ENCODE measurements at regions not wholly inside any gene's neighbourhood (a gene's known extent, or its start where the extent isn't known, plus 50 kb on each side); places are given as distances from the start of the nearest gene placed in this dataset.

DNA sequence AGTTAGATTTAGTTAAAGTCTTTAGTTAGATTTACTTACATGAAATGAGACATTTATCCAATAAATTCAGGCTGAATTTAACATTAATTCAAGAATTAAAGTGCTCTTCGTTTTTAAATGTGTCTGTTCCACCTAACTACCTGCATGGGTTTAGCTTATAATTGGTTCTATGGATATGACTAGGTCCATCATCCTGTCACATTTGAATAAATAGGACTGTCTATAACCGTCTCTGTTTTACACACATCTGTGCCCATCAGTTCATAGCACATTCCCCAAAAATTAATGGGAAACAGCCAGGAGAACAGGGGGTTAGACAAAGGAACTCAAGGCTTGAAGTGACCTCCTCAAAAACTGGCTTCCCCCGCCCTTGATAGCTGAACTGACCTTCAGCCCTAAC, 219.6 kb downstream of the MRPL39 start:
- H3K36me3 ChIP-seq, result no peaks in the 10 kb centered on the region
- H3K27ac ChIP-seq, result no peak overlapping the region
- H3K4me1 ChIP-seq, result no peaks in the 10 kb centered on the region
- no peaks in the 10 kb centered on the region for H3K9me3 ChIP-seq
- no peak for DNase-seq (ENCODE audit: extremely low spot score in 2 of 2)
- no peaks in the 10 kb centered on the region for H3K27me3 ChIP-seq
- H3K4me3 ChIP-seq, result no peak overlapping the region
- intact Hi-C loops (cut with DNase I), result no loop called here
- TF ChIP-seq POLR2A (IDR thresholded peaks at IDR 0.05) (no peak), POLR2AphosphoS5 (IDR thresholded peaks at IDR 0.05; ENCODE audit: insufficient read depth in 1 of 2, low read depth in 1 of 2) (no peak)
- TF ChIP-seq, protein P1, sequence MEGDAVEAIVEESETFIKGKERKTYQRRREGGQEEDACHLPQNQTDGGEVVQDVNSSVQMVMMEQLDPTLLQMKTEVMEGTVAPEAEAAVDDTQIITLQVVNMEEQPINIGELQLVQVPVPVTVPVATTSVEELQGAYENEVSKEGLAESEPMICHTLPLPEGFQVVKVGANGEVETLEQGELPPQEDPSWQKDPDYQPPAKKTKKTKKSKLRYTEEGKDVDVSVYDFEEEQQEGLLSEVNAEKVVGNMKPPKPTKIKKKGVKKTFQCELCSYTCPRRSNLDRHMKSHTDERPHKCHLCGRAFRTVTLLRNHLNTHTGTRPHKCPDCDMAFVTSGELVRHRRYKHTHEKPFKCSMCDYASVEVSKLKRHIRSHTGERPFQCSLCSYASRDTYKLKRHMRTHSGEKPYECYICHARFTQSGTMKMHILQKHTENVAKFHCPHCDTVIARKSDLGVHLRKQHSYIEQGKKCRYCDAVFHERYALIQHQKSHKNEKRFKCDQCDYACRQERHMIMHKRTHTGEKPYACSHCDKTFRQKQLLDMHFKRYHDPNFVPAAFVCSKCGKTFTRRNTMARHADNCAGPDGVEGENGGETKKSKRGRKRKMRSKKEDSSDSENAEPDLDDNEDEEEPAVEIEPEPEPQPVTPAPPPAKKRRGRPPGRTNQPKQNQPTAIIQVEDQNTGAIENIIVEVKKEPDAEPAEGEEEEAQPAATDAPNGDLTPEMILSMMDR (IDR thresholded peaks at IDR 0.05), result no peak

DNA sequence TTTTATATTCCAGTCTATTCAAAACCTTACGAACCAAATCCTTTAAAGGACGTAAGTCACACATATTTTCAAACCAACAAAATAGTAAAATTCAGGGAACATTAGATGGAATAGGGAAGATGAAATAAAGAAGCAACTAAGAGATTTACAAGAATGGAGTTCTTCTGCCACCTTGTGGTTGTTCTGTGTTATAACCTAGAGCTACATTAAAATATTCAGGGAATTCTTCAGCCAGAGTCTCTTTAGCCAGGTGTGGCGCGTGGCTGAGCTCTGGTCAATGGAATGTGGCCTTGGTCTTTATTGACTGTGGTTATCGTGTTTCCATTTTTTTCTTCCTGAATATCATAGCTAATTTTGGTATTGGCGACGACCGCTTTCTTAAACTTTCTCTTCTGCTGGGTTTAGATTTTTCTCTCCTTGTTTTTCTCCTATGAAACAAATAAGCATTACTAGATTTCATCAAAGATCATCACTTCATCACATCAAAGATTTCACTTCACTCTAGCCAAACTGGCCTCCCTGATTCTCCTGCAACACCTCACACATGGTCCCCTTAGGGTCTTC, 221.3 kb downstream of the MRPL39 start:
- TF ChIP-seq POLR2AphosphoS5 (IDR thresholded peaks at IDR 0.05; ENCODE audit: insufficient read depth in 1 of 2, low read depth in 1 of 2), result no peak
- TF ChIP-seq, protein P1 (IDR thresholded peaks at IDR 0.05), result peak; percentile 44 to 58 (median 47)
- intact Hi-C loops (cut with DNase I), result no loop called here
- no peak for DNase-seq (ENCODE audit: extremely low spot score in 2 of 2)

DNA sequence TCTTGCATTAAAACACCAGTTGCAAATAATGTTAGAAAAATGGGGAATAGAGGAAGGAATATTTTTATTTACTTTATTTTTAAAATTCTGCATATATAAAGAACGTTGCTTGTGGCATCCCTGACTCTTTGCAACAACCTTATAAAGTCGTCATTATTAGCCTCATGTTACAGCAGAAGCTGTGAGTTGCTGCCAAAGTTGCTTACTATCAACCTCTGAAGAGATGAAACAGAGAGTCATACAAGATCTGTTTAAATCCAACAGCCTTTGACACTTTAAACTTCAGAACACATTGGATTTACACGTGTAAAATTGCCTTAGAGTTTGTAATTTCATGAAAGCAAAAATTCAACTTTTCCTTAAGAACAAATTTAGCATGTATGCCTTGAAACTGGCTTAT, 221.9 kb downstream of the MRPL39 start:
- H3K27me3 ChIP-seq, result no peaks in the 10 kb centered on the region
- no peak overlapping the region for H3K27ac ChIP-seq
- no peak for TF ChIP-seq POLR2A (IDR thresholded peaks at IDR 0.05)
- no peak for TF ChIP-seq POLR2AphosphoS5 (IDR thresholded peaks at IDR 0.05; ENCODE audit: insufficient read depth in 1 of 2, low read depth in 1 of 2)
- TF ChIP-seq, protein P1 (IDR thresholded peaks at IDR 0.05), result no peak
- no peak overlapping the region for H3K4me3 ChIP-seq
- H3K9me3 ChIP-seq, result no peaks in the 10 kb centered on the region
- no peak for DNase-seq (ENCODE audit: extremely low spot score in 2 of 2)
- no peaks in the 10 kb centered on the region for H3K36me3 ChIP-seq
- no peaks in the 10 kb centered on the region for H3K4me1 ChIP-seq
- intact Hi-C loops (cut with DNase I), result no loop called here

More for the DNA sequence above, 221.3 kb downstream of the MRPL39 start:
- no peaks in the 10 kb centered on the region for H3K9me3 ChIP-seq
- no peaks in the 10 kb centered on the region for H3K36me3 ChIP-seq
- H3K4me1 ChIP-seq, result no peaks in the 10 kb centered on the region
- no peak overlapping the region for H3K4me3 ChIP-seq
- H3K27ac ChIP-seq, result no peak overlapping the region
- H3K27me3 ChIP-seq, result no peaks in the 10 kb centered on the region

DNA sequence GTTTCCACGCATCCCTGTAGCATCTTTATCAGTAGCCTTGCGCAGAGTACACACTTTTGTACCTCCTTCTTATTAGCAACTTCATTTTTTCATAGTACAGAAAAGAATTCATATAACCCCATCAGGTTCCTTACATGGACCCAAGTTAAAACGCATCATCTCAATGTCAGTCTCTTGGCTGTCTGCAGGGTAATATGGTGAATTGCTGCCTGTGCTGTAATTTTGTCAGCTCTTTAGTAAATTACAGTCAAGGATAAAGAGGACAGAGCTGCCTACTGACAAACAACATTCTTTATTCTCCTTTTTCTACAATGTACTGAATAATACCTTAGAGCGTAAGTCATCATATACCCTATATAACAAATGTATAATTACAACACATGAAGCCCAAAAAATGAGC, 222.5 kb downstream of the MRPL39 start:
- no peak for DNase-seq (ENCODE audit: extremely low spot score in 2 of 2)
- intact Hi-C loops (cut with DNase I), result no loop called here
- no peak overlapping the region for H3K4me3 ChIP-seq
- no peaks in the 10 kb centered on the region for H3K9me3 ChIP-seq
- no peaks in the 10 kb centered on the region for H3K36me3 ChIP-seq
- no peak overlapping the region for H3K27ac ChIP-seq
- H3K4me1 ChIP-seq, result no peaks in the 10 kb centered on the region
- H3K27me3 ChIP-seq, result no peaks in the 10 kb centered on the region
- TF ChIP-seq POLR2AphosphoS5 (IDR thresholded peaks at IDR 0.05; ENCODE audit: insufficient read depth in 1 of 2, low read depth in 1 of 2) (no peak), POLR2A (IDR thresholded peaks at IDR 0.05) (no peak)
- TF ChIP-seq, protein P1 (IDR thresholded peaks at IDR 0.05), result no peak

GRCh38 chr21:25383545-25383944, 223.7 kb downstream of the MRPL39 start:
- TF ChIP-seq POLR2AphosphoS5 (IDR thresholded peaks at IDR 0.05; ENCODE audit: insufficient read depth in 1 of 2, low read depth in 1 of 2) (no peak), POLR2A (IDR thresholded peaks at IDR 0.05) (no peak)
- TF ChIP-seq, protein P1 (IDR thresholded peaks at IDR 0.05), result no peak
- no peaks in the 10 kb centered on the region for H3K9me3 ChIP-seq
- H3K27me3 ChIP-seq, result no peaks in the 10 kb centered on the region
- H3K36me3 ChIP-seq, result no peaks in the 10 kb centered on the region
- intact Hi-C loops (cut with DNase I), result no loop called here
- DNase-seq (ENCODE audit: extremely low spot score in 2 of 2), result no peak
- H3K4me3 ChIP-seq, result no peak overlapping the region
- no peak overlapping the region for H3K27ac ChIP-seq
- no peaks in the 10 kb centered on the region for H3K4me1 ChIP-seq

All from vagina (tissue), 2 donors.